Fibroblast of gingiva (primary cell): ENCODE measurements at regions not wholly inside any gene's neighbourhood (a gene's known extent, or its start where the extent isn't known, plus 50 kb on each side); places are given as distances from the start of the nearest gene placed in this dataset.
"Not testable (repeated sequence)": the region's sequence is repeated elsewhere in the genome, so short reads cannot be mapped to it uniquely, and the experiment has no call there.

ENCODE experiments used
- DNase-seq: peaks from one replicate; pipeline ENCODE4 v3.0.0-alpha.2; 2011; ENCODE audit warnings: low read depth

DNA sequence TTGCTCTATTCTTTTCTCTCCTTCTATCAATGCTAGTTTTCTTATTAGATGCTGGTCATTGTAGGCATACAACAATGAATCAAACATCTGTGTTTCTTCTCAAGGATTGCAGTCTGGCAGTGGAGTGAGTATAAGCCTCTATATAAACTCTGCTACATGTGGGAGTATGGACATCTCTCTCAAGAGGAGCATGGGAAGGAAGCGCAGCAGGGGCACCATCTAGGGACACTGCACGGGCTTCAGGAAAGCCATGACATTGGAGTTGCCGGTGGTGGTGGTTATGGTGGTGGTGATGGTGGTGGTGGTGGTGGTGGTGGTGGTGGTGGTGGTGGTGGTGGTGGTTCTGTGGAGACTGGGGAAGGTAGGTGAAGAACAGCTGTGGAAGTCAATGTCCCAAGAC is 462.6 kb downstream of the RNF144A start:
- DNase-seq: no peak

DNA sequence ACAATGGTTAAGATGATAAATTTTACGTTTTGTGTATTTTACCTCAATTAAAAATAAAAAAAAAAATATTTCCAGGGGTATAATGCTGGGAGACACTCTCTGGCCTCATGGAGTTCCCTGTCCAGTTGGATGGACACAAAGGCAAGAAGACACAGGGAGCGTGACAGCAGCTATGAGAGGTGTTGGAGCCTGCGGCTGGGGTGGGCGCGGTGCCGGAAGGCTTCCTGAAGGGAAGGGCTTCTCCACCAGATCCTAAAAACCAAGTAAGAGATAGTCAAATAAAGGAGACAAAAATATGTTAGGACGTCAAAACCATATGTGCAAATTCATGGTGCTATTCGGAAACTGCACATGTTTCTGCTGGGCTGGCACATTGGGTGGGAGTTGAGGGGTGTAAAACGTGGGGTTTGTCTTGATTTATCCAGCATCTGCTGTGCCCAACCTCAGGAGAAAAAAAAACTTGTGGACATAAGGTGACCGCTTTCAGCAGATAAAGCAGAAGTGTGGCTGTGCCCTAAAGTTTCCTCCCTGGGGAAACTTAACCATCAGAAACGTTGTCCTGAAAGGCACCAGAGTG is 467.6 kb downstream of the RNF144A start:
- DNase-seq: no peak

DNA sequence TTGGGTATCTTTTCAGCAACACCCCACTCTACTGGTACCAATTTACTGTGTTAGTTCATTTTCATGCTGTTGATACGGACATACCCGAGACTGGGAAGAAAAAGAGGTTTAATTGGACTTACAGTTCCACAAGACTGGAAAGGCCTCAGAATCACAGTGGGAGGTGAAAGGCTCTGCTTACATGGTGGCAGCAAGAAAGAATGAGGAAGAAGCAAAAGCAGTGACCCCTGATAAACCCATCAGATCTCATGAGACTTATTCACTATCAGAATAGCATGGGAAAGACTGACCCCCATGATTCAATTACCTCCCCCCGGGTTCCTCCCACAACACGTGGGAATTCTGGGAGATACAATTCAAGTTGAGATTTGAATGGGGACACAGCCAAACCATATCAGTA is 473.1 kb downstream of the RNF144A start:
- DNase-seq: not testable (repeated sequence)

DNA sequence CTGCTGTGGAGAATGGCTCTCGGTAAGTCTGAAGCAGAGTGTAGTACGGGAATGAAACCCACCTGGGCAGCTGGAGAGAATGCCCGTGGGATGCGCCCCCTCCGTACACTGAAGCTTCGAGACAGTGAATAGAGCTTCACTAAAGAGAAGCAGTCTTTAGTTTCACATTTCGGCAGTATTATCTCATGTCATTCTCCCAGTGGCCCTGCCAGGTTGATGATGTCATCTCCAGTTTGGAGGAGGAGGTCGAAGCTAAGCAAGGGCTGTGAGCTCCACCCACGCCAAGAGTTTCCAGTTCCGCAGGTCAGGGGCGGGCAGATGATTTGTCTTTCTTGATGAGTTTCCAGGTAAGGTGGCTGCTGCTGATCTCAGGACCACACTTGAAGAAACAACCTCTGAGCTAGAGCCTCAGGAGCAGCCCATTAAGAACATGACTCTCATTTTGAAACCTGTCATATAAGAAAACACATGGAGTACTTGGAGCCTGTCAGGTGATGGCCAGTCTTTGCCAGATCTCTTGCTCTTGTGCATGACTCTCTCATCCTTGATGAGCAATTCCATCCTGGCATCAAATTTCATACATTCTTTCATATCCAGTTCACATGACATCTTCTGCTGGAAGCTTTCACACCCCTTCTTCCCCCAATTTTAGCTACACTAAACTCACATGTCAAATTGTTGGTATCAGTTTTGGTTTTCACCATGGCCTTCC is 475.0 kb downstream of the RNF144A start:
- no peak for DNase-seq

DNA sequence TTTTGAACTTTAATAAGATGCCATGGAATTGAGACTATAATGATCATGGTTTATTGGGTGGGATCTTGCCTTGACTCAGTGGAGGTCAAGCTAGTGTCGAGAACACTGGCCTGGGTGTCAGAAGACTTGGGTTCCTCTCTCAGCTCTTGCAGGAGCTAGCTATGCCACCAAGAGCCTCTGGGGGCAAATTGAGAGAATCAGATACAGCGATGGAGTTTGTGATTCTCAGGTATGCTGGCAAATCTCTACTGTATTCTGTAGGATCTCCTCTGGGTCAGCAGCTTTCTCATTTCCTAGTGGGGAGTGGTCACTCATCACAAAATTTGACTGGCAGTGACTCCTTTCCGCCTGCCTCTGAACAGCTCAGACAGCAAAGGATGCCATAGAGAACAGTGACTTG is 477.0 kb downstream of the RNF144A start:
- no peak for DNase-seq

DNA sequence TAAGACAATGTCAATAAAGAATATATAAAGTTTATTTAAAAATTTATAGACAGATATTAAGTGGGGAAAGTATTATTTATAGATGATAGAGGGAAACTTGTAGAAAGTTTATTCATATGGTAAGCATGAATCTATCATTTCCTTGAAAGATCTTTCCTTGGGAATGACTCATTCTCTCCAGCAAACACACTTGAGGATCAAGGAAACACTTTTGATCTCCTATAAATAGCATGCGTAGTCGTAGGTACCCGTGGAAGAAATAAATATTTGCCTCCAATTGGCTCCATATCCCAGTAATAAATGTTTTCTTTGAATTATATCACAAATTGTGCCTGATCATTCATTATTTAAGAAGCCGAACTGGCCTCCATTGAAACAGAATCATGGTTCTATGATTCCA is 483.4 kb downstream of the RNF144A start:
- no peak for DNase-seq

DNA sequence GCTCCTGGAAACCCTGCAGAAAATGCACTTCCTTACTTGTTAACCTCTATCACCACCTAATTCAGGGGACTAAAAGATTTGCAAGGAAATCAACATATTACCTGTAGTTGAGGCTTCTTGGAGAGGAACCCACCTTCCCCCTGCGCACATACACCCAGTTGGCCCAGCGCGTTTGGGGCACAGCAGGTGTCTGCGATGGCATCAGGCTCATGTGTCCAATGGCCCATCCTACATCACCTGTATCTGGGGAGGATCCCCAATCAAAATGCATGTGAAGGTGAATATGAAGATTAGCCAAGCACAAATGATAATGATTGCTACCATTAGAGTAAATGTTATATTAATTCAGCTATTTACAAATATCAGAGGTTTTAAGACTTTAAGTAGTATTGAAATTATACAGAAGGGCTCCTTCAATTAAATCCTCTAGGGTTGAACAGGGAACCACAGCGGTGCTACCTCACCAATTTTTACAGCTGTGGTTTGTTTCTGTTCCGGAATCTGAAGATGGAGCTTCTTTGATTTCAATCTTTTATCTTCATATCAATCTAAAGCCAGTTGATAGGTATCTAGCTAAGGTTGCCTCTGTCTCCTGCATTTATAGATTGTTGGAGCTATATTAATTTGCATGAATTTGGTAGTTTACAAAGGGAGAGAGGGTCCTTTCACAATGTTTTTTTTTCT is 486.0 kb downstream of the RNF144A start:
- no peak for DNase-seq

DNA sequence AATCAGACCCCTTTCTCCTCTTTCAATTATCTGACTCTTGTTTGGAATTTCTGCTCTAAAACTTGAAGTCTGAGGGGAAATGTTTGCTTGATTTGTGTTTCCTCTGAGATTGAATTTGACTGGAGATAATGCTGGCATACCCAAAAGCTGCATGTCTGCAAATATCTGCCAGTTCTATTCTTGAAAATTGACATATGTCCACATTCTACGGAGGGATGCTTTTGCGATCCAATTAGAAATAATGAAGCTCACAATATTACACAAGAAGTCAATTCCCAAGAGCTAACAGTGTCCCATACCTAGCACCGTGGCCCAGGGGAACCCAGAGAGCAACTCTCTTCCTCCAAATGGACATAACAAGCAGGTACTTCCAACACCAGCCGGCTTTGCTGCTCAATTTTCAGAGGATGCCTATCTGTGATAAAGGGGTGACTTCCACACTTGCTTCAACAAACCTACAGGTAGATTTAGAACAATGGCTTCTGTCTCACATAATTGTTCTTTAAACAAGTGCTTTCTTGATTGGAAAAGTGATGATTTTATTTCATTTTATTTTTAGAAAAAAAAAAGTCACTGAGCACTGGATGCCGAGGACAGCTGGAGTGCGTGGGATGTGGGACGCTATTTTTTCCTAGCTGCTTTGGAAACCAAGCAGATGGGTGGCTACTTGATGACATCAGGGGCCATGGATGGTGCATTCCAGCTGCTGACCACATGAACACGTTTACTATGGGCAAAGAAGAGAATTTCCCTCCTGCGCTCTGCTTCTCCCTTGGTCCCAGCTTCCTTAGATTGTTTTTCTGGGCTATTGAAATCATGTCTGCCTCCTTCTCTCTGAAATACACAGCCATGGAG is 488.9 kb downstream of the RNF144A start:
- DNase-seq: no peak

DNA sequence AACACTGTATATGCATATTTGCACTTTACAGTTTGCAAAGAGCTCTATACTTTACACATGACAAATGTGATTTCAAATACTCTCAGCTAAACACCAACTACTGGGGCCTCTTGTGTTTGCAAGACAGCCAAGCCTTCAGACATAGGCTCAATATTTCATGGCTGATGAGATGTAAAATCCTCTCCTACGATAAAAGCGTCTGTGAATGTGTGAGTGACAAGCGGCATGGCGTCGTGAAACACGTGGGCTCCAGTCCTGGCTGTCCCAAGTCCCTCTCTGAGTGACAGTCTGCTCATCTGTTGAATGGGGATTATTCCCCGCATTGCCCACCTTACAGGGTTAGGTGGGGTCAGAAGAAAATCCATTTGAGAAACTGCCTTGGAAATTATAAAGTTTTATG is 489.8 kb downstream of the RNF144A start:
- no peak for DNase-seq

DNA sequence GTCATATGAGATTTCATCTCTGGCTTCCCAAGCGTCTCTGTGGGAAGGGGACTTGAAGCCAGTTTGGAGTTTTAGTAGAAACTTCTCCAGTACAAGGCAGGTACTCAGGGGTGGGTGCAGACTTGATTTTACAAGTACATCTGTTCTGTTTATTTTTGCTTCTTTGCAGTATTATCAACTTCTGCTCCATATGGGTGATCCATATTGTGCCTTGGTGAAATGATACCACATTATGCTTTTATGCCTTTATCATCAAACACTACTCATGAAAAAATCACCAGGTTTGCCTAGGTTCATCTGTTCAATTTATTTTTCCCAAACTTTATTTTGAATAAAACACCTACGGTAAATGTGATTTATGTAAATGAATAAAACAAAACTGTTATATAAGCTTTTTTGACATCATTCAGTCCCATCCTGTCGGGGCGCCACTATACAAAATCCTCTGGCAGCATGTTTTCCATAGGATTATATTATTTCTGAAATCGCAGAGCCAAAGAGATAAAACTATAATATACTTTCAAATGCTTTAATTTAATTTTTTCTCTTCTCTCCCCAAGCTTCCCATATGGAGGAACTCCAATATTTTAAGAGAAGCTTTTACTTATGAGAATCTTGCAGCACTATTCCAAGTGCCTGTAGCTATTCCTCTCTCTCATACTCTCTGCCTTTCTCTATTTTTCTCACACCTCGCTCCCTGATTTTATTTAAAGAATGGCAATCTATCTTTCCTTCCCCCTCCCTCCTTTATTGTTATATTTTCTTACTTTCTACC is 490.9 kb downstream of the RNF144A start:
- DNase-seq: no peak

DNA sequence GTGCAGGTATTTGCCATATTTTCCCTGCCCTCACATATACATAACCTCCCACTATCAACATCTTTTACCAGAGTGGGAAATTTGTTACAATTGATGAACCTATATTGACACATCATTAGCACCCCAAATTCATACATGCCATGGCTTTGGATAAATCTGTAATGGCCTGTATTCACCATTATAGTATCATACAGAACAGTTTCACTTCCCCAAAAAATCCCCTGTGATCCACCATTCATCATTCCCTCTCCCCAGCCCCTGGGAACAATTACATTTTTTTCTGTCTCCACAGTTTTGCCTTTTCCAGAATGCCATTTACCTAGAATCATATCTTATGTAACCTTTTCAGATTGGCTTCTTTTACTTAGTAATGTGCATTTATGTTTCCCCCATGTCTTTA is 494.5 kb downstream of the RNF144A start:
- DNase-seq: no peak

DNA sequence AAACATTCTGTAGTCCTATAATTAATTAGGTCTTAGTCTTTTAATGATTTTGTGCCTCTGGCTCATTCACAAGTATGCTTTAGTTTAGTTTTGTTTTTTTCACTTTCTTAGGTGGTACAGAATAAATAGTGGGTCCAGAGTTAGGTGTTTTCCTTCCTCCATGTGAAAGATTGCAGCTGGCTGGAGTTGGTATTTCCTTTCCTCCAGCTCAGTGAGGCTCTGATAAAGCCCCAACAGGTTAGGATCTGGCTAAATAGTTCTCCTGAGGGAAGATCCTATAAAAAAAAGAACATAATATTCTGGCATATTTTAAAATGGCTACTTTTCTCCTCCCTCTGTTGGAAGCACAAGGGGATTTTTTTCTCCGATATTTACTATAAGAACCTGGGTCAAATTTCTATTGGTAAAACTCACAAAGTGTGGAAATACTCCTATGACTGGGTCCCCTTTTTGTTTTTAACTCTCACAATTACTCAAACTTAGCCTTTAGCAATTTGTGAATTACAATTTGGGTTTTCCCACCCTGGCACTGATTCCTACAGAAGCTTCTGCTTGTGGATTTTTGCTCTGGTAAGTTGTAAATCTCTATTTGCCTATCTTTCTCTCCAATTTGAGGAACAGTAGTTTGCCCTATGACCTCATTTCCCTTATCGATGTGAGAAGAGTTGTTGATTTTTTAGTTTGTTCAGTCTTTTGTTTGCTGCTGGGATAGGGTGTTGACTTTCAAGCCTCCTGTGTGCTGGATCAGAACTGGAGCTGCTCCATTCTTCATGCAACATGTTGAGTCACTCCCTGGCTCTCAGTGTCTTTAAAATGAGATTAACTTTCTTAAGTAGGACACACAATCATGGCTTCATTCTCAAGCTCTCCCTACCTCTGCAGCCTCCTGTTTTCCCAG is 500.9 kb downstream of the RNF144A start:
- DNase-seq: no peak

DNA sequence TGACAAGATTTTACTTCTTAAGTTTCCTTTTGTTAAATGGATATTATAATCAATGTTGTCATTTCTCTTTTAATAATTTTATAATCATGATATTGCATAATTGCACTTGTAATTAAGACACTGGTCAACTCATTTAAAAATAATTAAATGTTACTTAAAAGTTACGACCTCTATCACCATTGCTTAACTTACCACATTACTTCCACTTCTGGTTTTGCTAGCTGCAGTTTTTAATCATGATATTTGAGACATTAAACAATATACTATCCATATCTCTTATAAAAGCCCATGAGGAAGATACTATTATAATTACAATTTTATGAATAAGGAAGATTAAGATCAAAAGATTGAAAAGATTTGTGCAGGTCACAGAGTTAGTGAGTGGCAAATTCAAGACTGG is 502.0 kb downstream of the RNF144A start:
- no peak for DNase-seq

DNA sequence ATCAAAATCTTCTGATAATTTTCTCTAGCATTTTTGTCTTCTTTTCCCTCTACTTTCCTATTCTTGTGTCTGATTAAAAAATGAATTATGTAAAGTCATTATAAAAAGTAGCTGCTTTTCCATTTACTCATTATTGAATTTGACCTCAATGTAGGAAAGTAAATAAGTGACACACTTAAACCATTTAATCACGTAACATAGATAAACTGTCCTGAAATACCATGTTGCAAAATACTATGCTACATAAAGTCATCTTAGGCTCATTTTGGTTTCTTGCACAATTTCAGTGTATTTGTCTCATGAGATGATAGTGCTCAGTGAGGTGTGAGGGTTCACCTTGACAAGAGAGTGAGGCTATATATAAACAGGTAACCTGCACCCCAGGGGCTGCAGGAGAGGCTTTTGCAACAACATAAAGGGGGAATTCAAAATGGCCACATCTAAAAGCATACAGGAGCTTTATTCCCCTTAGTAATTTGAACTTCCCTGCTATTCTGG is 502.7 kb downstream of the RNF144A start:
- DNase-seq: no peak

DNA sequence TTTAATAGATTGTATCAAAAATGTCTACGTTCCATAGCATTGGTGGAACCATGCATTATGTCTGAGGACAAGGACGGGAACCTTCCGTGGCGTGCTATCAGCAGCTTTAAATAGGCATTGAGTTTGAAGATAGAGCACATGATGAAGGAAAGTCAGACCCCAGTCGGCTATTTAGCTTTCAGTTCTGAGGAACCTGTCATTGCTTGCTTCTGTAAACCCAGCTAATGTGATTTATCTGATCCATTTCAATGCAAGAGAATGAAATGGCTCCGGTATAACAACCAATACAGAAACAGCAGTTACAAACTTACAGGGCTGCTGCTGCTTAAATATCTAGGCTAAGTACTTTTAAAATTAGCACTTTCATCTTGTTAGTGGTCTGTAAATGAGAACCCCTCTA is 503.3 kb downstream of the RNF144A start:
- DNase-seq: no peak

DNA sequence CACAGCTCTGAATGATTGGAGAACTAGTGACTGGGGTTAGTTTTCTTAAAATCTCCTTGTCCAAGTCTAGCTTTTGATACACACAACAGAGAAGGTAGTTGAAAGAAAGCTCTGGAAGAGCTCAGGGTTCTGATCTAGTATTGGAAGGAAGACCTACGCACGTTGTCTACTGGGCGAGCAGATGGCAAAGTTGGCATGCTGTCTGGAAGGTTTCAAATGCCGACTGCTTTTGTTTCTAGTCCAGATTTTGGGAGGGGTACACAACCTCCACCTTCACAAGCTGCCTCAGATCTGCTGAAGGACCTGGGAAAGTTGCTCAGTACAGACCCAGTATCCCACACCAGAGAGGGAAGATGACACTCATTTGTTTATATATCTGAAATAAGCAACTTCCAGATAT is 507.3 kb downstream of the RNF144A start:
- DNase-seq: no peak

DNA sequence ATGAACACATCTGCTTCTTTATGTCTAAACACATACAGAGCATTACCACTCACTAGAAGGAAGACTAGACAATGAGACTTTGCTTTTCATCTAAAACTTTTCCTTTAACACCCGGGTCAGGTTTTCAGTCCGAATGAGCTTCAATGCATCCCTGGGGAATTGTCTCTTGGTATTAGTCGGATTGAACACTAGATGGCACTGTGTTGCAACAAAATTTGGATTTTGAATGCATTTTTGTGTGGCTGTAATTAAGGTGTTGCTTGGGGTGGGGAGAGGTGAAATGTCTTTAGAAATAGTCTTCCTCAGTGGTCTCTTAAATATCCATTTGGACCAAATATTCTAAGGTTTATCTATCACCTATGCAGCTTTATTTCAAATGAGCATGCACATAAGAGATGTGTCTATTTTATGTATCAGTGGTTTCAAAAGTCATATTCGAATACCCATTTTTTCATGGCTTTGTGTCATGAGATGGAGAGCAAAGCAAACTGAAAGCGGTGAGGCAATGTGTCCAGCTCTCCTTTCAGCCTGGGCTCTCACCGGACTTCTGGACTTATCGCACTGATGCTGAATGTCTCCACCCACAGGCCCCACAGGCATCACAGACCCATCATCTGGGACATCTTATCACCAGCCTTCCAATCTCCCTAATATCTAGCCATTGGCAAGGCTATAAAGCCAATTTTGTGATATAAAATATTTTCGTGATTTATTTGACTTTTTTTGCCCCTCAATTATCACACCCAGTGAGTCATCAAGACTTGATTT is 510.3 kb downstream of the RNF144A start:
- peak; percentile 31 for DNase-seq

DNA sequence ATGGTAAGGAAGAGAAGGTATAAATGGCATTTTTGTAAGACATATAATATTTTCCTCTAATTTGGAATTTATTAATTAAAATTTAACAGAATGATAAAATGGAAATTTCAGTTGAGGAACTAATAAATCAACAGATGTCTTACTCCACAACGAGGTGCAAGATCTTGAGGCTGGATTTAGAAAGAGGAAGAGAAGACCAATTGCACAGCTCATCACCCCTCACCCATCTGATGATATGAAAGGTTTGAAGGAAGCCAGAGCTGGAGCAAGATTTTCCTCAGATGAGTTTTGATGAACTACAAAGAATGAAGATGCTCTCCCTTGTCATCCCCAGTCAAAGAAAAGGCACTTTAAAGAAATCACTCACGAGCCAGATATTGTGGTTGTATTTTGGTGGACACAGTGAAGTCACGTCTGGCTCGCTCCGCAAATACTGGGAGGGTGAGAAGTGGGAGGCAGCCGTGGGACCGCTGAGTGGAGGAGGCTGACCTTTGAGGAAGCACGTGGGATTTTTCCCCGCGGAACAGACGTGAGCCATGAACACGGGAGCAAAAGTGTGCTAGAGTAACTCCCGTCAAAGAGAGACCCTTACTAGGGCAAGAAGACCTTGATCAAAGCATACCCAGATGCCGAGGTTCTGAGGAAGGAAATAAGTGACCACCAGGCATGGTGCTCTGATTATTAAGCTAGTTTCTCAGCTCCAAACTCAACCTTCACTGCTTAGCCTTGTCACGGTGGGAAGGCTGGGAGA is 511.4 kb downstream of the RNF144A start:
- no peak for DNase-seq

DNA sequence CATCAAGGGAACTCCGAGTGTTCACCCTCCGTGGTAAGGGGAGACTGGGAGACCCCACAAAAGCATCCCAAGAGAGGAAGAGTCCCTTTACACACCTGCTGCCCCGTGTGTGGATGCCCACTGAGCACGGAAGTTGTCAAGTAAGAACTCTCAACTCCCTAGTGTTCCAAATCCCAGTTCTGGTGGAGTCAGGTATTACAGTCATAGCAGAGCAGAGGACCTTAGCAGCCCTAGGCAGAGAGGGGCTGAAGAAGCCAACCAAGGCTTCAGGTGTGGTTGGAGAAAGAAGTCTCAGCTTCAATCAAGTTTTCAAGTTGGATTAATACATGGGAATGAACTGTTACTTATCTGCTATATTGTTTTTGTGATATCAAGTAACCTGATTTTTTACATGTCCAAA is 512.5 kb downstream of the RNF144A start:
- no peak for DNase-seq
